ENCODE measurements at regions not wholly inside any gene's neighbourhood (a gene's known extent, or its start where the extent isn't known, plus 50 kb on each side); places are given as distances from the start of the nearest gene placed in this dataset.
"Not testable (repeated sequence)": the region's sequence is repeated elsewhere in the genome, so short reads cannot be mapped to it uniquely, and the experiment has no call there.

GRCh38 chr2:236348976-236349375 is 84.8 kb upstream of the ASB18 start:
- DNase-seq, result no peak

- DNase-seq, result no peak
These were observed 86.2 kb upstream of the ASB18 start for GRCh38 chr2:236350426-236350825.

DNA sequence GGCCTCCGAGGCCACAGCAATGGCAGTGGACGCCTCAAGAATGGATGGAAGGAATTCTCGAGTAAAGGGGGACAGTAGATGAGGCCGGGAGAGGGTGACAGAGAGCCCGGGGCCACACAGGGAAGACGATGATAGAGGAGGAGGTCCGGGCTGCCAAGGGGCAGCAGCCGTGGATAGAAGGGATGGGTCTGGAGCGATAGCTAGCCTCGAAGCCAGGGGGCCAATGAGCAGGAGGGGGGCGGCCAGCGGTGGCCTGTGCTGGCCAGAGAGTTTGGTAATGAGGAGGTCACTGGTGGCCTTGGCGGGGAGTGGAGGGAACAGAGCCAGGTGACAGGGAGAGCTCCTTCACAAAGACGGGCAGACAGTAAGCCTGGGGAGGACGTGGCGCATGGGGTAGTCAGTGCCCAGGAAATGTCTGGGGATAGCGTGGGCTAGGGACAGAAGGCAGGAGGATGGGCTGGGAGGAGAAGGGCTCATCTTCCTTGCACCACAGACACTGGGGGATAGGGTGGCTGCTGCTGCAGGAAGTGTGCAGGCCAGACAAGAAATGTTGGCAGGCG is 87.8 kb upstream of the ASB18 start:
- DNase-seq, result no peak

- no peak for DNase-seq
These were observed 88.8 kb upstream of the ASB18 start for GRCh38 chr2:236352761-236353593.

- DNase-seq, result no peak
These were observed 89.4 kb upstream of the ASB18 start for GRCh38 chr2:236353594-236353942.

DNA sequence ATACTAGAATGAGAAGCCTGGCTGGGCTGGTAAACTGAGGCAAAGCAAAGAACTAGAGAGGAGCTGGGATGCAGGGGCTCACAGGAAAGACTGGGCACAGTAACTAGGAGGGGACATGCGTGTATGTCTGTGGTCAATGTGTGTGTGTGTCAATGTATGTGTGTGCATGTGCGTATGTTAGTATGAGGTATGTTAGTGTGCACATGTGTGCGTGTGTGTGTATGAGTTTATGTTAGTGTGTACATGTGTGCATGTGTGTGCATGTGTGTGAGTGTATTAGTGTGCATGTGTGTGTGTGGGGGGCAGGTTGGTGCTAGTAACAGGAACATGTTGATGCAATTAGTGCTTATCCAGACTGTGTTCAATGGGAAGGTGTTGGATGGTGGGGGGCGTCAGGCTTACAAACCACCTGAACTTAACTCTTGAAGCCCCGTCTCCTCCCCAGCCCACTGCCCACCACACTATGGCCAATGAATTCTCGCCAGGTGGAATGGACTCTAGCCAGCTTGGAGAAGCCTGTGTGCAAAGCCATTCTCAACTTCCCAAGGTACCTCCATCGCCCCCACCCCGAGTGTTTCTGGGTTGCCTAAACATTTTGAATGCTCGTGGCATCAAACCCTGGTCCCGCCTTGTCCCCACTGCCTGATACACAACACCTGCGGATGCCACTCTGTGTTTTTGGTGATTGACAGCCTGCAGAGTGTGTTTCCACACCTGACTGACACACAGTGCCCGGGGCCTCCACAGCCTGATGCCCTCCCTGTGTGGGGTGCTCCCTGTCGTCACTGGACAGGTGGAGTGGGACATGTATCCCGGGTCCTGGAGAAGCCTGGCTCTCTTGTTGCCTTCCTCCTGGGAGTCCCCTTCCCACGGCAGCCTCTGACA is 90.1 kb upstream of the ASB18 start:
- no peak for DNase-seq

- no peak for DNase-seq
These were observed 90.9 kb upstream of the ASB18 start for GRCh38 chr2:236354973-236355595.

DNA sequence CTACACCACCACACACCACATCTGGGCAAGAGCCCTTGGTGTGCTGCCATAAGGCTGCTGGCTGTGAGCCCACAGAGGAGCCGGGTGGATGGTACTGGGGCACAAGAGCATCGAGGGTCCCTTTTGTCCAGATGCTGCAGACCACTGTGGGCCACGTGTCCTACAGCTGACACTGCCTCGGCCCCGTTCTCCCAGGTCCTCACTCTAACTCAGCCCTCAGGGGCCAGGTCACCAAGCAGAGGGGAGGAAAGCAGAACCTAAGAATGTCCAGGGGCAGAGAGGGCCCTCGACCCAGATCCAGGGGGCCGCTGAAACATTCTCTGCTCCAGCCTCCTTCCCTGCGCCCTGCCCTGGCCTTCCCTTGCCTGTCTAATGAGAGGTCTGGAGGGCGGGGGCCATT is 91.7 kb upstream of the ASB18 start:
- DNase-seq, result no peak

- not testable (repeated sequence) for DNase-seq
These were observed 92.1 kb upstream of the ASB18 start for GRCh38 chr2:236356321-236356720.

- not testable (repeated sequence) for DNase-seq
These were observed 94.3 kb upstream of the ASB18 start for GRCh38 chr2:236358482-236358881.

- DNase-seq, result no peak
These were observed 95.3 kb upstream of the ASB18 start for GRCh38 chr2:236359426-236360045.

DNA sequence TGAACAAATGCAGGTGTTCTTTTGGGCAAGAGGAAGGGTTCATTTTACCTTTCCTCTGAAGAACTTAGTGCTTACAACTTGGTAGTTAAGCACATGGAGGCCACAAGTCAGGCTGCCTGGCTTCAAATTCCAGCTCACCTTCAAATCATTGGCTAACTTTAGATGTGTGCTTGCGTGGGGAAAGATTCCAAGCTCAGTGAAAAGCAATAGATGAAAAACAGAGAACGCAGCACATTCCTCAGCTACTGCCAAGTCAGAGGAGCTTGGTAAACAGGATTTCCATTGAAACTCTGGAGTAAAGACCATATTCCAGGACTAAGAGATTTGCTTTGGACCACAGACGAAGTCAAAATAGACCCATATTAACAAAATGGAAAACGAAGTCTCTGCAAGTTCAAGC is 96.3 kb upstream of the ASB18 start:
- no peak for DNase-seq

DNA sequence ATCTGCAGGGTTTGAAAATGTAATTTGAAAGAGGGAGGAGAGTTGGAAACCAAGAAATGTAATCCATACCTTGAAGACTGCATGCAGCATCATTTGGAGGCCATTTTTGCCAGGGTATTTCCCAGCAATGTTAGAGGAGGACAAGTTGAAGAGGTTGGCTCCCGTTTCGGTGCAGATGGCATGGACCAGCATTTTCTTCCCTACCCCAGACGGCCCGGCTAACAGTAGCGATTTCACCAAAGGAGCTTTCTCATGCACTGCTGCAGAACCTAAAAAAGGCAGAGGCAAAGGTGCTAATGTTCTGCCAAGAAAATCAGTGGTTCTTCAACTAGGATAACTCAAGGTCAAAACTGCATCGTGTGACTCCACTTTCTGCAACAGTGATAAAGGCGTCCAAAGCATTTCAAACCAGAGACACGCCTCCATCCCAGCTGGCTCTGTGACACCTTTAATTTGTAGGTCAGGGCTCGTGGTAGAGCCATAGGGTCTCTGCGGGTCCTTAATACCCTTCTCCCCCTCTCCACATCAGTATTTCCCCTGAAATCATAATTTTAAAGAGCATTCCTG is 99.6 kb upstream of the ASB18 start:
- DNase-seq, result no peak

GRCh38 chr2:236365258-236366048 is 101.2 kb upstream of the ASB18 start:
- DNase-seq, result no peak

DNA sequence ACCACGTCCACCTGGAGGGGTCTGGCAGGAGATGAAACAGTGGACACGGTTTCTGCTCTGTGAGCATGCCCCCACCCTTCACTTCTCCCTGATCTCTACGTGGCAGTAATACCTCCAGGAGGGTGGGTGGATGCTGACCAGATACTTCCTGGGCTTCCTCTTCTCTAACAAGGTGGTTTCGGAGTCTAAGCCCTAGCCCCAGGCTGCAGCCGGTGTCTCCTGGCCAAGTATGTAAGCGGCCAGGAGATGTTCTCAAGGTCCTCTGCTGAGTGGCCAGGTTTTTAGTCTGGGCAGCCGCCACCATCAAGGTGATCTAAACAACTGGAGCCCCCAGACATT is 101.8 kb upstream of the ASB18 start:
- no peak for DNase-seq

- peak; percentile 27 for DNase-seq
These were observed 102.2 kb upstream of the ASB18 start for GRCh38 chr2:236366397-236366796.

GRCh38 chr2:236367506-236368289 is 103.5 kb upstream of the ASB18 start:
- DNase-seq, result no peak

- no peak for DNase-seq
These were observed 105.5 kb upstream of the ASB18 start for GRCh38 chr2:236369661-236370062.

- no peak for DNase-seq
These were observed 106.7 kb upstream of the ASB18 start for GRCh38 chr2:236370847-236371409.

DNA sequence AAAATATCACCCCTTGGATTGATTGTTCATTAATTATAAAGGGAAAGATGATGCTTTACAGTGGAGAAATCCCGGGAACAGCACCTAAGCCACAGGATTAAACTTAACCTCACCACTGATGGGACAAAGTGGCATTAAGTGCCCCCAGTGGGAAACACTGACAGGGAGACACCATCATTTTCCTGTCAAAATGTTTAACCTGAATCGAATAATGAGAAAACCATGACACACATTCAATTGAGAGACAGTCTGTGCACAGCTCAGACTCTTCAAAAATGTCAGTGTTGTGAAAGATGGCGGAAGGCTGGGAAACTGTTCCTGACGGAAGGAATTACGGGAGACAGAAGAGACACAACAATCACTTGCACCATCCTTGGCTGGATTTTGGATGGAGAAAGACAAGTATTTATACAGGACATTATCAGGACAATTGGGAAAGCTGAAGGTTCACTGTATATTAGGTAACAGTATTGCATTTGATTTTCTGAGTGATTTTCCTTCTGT is 111.8 kb upstream of the ASB18 start:
- DNase-seq, result no peak

Data from CD4-positive, alpha-beta T cell treated with Interferon gamma for 1 hour (primary cell).